ENCODE measurements at regions not wholly inside any gene's neighbourhood (a gene's known extent, or its start where the extent isn't known, plus 50 kb on each side); places are given as distances from the start of the nearest gene placed in this dataset.
A peak's percentile ranks its signal among the peaks of the same experiment; 100 is the strongest.

DNA sequence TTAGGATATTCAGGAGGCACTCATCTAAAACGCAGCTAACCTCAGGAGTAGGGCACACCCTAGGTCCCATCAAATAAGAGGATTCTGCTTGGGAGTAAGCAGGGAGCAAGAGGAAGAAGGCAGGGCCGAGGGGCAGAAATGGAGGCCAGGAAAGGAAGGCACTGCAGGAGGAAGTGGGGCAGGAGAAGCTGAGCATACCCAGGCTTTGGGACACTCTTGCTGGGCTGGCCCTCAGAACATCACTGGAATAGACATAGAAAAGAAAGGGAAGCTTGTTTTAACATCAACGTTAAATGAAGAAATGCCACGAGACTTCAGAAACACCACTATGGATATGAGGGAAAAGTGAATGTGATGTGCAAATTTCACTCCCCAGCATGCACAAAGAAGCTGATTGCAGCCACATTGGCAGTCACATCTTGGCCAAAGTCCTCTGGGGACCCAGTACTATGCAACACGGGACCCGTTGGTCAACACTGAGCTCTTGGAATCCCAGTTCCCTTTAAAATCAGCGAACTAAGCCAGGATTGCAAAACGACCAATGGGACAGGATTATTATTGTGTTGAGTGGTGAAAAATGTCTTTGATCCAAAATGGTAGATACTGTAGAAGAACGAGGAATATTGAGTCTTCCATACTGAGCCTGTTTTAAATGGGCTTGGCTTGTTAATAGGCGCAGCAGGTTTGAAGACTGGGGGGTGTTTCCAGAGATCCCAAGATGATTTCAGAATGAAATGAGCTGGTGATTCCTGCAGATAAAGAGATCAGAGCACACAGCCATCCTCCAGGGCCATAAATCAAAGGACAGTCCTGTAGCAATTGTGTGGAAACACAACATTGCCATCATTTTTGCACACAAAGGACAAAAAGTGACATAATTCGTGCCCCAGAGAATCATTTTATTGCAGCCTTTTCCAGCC is 152.4 kb downstream of the TOMM20 start:
- Histone ChIP-seq H3K27me3 (ENCODE audit: control insufficient read depth, insufficient read depth, low read length) (no peaks in the 10 kb centered on the region), H3K4me3 (ENCODE audit: low read depth, low read length) (no peak overlapping the region), H3K36me3 (ENCODE audit: control insufficient read depth, insufficient read depth, low read length) (no peaks in the 10 kb centered on the region)
- POLR2A ChIA-PET: no interaction called here
- CTCF ChIA-PET: interaction anchor here (0.6 to 1.6 kb wide), 6 partner anchors 10 to 477 kb away, joined by 3 to 5 read pairs (median 4); no protein-coding TSS in a partner anchor
- no peak for DNase-seq (ENCODE audit: low read depth)
- no peak for TF ChIP-seq CTCF (IDR thresholded peaks at IDR 0.05; ENCODE audit: insufficient read depth, low read depth, low read length)

DNA sequence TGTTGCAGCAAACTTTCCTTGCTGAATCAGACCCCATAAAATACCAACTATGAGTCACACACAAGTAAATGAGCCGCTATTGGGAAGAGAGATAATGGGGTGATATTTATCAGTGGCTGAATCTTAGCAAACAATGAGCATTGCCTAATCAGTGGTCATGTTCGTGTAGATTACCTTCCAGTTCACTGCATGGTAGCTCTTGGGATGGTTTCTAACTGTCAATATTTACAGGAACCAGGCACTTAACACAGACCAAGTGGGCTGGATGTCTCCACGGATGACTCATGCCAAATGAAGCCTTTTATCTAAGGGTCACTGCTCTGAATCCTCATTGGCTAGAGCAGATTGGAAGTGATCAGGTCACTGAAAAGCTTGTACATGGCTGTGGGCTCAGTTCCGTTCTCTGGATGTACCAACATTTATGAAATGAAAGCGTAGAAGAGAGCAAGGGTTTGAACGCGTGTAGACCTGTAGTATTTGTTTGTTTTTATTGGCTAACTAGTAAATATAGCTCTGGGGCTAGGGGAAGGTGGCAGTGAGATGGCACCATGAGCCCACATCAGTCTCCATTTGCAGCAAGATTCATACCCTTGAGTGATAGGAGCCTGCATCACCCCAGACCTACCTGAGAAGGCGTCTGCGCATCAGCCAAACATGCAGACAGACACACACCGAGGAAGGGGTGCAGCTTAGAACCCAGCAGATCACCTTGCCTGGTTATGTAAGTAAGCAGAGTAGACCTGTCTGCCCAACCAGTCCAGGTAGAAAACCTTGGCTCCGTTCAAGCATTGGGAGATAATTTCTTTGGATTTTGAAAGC is 153.3 kb downstream of the TOMM20 start:
- ChIA-PET CTCF (interaction anchor here (0.6 to 1.6 kb wide), 4 partner anchors 10 to 476 kb away, joined by 3 to 5 read pairs (median 3); no protein-coding TSS in a partner anchor), POLR2A (interaction anchor here (0.6 kb wide), 1 partner anchor 13 kb away, joined by 3 read pairs; no protein-coding TSS in a partner anchor)
- DNase-seq (ENCODE audit: low read depth): peak; percentile 90
- H3K4me3 ChIP-seq (ENCODE audit: low read depth, low read length): no peak overlapping the region
- TF ChIP-seq CTCF (IDR thresholded peaks at IDR 0.05; ENCODE audit: insufficient read depth, low read depth, low read length): no peak
- no peaks in the 10 kb centered on the region for H3K36me3 ChIP-seq (ENCODE audit: control insufficient read depth, insufficient read depth, low read length)
- H3K27me3 ChIP-seq (ENCODE audit: control insufficient read depth, insufficient read depth, low read length): no peaks in the 10 kb centered on the region

DNA sequence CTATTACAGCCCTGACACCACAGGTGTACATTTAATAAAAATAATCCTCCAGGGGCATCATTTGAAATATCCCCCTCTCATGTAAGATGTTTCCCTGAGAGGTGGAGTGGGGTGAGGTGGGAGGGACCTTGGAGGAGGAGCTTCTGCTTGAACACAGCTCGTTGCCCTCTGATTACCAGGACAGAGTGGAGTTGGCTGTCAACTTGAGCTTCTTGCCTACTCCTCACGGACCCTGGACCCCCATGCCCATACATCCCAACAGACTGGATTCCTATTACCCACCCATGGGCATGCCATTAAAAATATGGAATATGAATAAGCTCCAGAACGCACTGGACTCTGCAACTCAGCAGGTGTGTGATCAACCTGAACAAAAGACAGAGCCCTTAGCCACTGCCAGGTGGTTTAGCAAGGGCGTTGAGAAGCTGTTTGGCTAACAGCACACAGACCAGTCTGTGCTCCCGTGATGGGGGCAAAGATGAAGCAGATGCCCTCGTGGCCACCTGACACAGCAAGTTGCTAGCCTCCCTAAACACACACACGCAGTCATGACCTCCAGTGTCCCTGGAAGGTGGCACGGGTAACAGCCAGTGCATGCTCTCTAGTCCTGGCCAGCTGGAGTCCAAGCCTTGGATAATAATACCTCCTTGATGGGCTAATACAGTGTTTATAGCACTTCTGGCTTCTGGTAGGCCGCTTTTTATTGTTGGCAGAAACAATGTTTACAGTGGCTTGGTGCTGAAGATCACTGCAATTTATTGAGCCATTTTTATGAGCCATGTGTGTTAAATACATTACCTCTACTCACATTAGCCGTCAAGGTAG is 155.0 kb downstream of the TOMM20 start:
- no peak for DNase-seq (ENCODE audit: low read depth)
- TF ChIP-seq CTCF (IDR thresholded peaks at IDR 0.05; ENCODE audit: insufficient read depth, low read depth, low read length): no peak
- Histone ChIP-seq H3K36me3 (ENCODE audit: control insufficient read depth, insufficient read depth, low read length) (no peaks in the 10 kb centered on the region), H3K27me3 (ENCODE audit: control insufficient read depth, insufficient read depth, low read length) (no peaks in the 10 kb centered on the region), H3K4me3 (ENCODE audit: low read depth, low read length) (no peak overlapping the region)
- ChIA-PET POLR2A (no interaction called here), CTCF (interaction anchor here (0.5 to 1.4 kb wide), 5 partner anchors 120 to 474 kb away, joined by 3 to 5 read pairs (median 3); no protein-coding TSS in a partner anchor)

DNA sequence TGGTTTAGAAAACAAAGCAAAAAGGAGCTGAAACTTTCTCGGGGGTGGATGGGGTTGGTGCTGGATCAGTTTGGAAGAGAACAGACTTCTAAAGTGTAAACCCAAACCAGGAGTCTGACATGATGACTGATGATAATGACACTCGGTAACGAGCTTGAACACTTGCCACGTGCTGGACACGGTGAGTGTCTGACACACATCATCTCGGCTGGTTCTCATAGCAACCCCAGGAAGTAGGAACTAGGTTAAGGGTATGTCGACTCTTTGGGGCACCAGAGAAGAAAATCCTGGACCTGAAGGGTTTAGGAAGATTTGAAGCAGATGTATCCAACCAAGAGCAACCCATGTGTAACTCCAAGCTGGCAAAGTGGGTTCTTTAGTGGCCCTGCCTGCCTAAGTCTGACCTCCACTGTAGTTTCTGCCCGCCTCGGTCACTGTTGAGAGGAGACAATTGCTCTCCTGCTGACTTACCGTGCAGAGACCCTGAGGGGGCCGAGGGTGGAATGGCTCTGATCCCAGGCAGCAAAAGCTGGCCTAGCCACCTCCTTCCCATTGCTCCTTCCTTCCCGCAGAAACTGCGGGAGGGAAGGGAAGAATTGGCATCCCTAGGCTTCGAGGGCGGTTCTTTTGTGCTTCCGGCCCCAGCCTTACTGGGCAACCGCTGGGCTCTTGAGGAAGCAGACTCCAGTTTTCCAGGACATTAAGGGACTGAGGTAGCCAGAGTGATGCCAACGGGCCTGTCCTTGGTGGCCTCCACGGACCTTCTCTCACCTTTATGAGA is 156.0 kb downstream of the TOMM20 start:
- CTCF ChIA-PET: interaction anchor here (1.1 kb wide), 1 partner anchor 473 kb away, joined by 3 read pairs; no protein-coding TSS in a partner anchor

More for the DNA sequence above, 156.0 kb downstream of the TOMM20 start:
- DNase-seq (ENCODE audit: low read depth): no peak
- no peak overlapping the region for H3K4me3 ChIP-seq (ENCODE audit: low read depth, low read length)
- no peak for TF ChIP-seq CTCF (IDR thresholded peaks at IDR 0.05; ENCODE audit: insufficient read depth, low read depth, low read length)
- POLR2A ChIA-PET: no interaction called here
- H3K36me3 ChIP-seq (ENCODE audit: control insufficient read depth, insufficient read depth, low read length): no peaks in the 10 kb centered on the region
- H3K27me3 ChIP-seq (ENCODE audit: control insufficient read depth, insufficient read depth, low read length): no peaks in the 10 kb centered on the region

Data from BJ (cell line).